Heart right ventricle (tissue), 16 donors: ENCODE measurements at regions not wholly inside any gene's neighbourhood (a gene's known extent, or its start where the extent isn't known, plus 50 kb on each side); places are given as distances from the start of the nearest gene placed in this dataset.

Experiments used
- ATAC-seq, 8 donors: fragments of 200-7000 bp; cut with Tn5 transposase; one replicate each; pipeline ENCODE4 v1.9.1; 2020; ENCODE audit warnings: mild to moderate bottlenecking in 8 of 8, moderate library complexity in 8 of 8, moderate number of reproducible peaks in 1 of 8
- DNase-seq, 2 donors: peaks; one replicate each; pipeline ENCODE4 v3.0.0-alpha.2; 2020
- H3K27ac ChIP-seq, 10 donors: fragments of 200-600 bp; sonication (generic) in 2 of 10; one replicate each; pipeline versions ENCODE4 v1.5.0 to v1.8.0; 2020 to 2022; ENCODE audit warnings: mild to moderate bottlenecking in 3 of 10
- H3K27me3 ChIP-seq, 7 donors: fragments of 200-600 bp; one replicate each; pipeline ENCODE4 v1.8.0; 2021 to 2022; ENCODE audit warnings: mild to moderate bottlenecking in 2 of 7
- H3K36me3 ChIP-seq, 9 donors: fragments of 200-600 bp; sonication (generic) in 1 of 9; one replicate each; pipeline versions ENCODE4 v1.5.0 to v1.8.0; 2020 to 2022; ENCODE audit warnings: mild to moderate bottlenecking in 2 of 9
- H3K4me1 ChIP-seq, 9 donors: fragments of 200-600 bp; sonication (generic) in 1 of 9; one replicate each; pipeline versions ENCODE4 v1.5.0 to v1.8.0; 2020 to 2022; ENCODE audit warnings: mild to moderate bottlenecking in 4 of 9
- H3K4me3 ChIP-seq, 10 donors: fragments of 200-600 bp; sonication (generic) in 2 of 10; one replicate each; pipeline versions ENCODE4 v1.5.0 to v1.8.0; 2020 to 2022; ENCODE audit warnings: mild to moderate bottlenecking in 7 of 10, moderate library complexity in 2 of 10
- H3K9me3 ChIP-seq, 11 donors: fragments of 200-600 bp in 10 of 11; sonication (generic) in 2 of 11; one replicate each; pipeline versions ENCODE4 v1.5.0 to v1.8.0; 2013 to 2022; ENCODE audit warnings: mild to moderate bottlenecking in 2 of 11, control low read depth in 1 of 11, moderate library complexity in 1 of 11
- CTCF ChIP-seq, 9 donors: fragments of 200-600 bp; sonication (generic) in 2 of 9; IDR thresholded peaks; one replicate each; pipeline versions ENCODE4 v1.5.0 to v1.8.0; 2021 to 2022; ENCODE audit warnings: antibody characterized with exemption in 9 of 9, mild to moderate bottlenecking in 5 of 9, moderate library complexity in 1 of 9
- WGBS, 2 donors: extraction: QIAGEN DNeasy Blood & Tissue Kit; methylation state at CpG; one replicate each; pipeline ENCODE4 v1.1.7; 2013; ENCODE audit warnings: inconsistent platforms in 1 of 2; 5-methylcytosine and 5-hydroxymethylcytosine counted together
- intact Hi-C, 10 donors: fragments of 100-400 bp; cut with DNase I; formaldehyde crosslinking; loops; one replicate each; pipeline versions ENCODE4 v1.11.1 to v1.14.2; 2022
- donor health status: Arrhythmogenic right ventricular cardiomyopathy.
- donor health status: ischemic (EF 13 %, LVEDD 7.1; RV severe dilation, severe dysfunction).
- donor health status: healthy with polysubstance abuse.
- donor health status: DM: no; HTN: yes; CAD: no.
- donor health status: DM: no; HTN: no; CAD: no.
- donor health status: ischemic (EF 25% LVEDD 6.9; RV normal size, moderate dysfunction).
- donor health status: ischemic (EF 25% LVEDD 5.7; RV mildly dilated, moderate dysfunction).
- donor health status: healthy.
- donor health status: DM: yes; HTN: yes; CAD: no.
- donor health status: Ischemic cardiomyopathy.
- donor health status: ischemic (EF 35%, LVEDD 5.7; RV mildly dilated, moderate dysfunction).
- donor health status: nonischemic (EF 11% LVEDD 7.7; RV severe dilation, severe dysfunction).
- donor health status: DM: yes; HTN: yes; CAD: no.
- donor health status: PGD.
- donor health status: ischemic (EF 29% LVEDD 5.4; RV normal size, mild dysfunction).
- donor health status: nonischemic (EF 23%, LVEDD 6.1; RV moderate dilation, normal function).

- no peak for ATAC-seq
- no peaks in the 10 kb centered on the region for H3K9me3 ChIP-seq
- no peak overlapping the region for H3K4me3 ChIP-seq
- no peaks in the 10 kb centered on the region for H3K27me3 ChIP-seq
- no peak overlapping the region for H3K27ac ChIP-seq
- TF ChIP-seq CTCF (IDR thresholded peaks at IDR 0.05), result no peak
- no peak for DNase-seq
- no peaks in the 10 kb centered on the region for H3K36me3 ChIP-seq
- peaks cover 4 to 52% (median 36%) of the 10 kb centered on the region in 9 donors for H3K4me1 ChIP-seq
- 92 to 95% methylated on average over 2 of the region's 2 CpGs for WGBS, 2 donors
- intact Hi-C loops, result loop anchor here in 1 of 10 donors (10.0 kb wide), 1 partner anchor 74 kb away; no protein-coding TSS in a partner anchor
Observed at GRCh38 chr13:97120346-97120745, 101.8 kb upstream of the MBNL2 start.

GRCh38 chr13:97120976-97121375 lies 101.2 kb upstream of the MBNL2 start:
- 98% methylated on average over 1 of the region's 1 CpG for WGBS, 2 donors
- ATAC-seq, result no peak
- no peak for TF ChIP-seq CTCF (IDR thresholded peaks at IDR 0.05)
- Histone ChIP-seq H3K27me3 (no peaks in the 10 kb centered on the region), H3K4me3 (no peak overlapping the region), H3K36me3 (no peaks in the 10 kb centered on the region), H3K4me1 (peaks cover 2 to 53% (median 36%) of the 10 kb centered on the region in 9 donors), H3K9me3 (no peaks in the 10 kb centered on the region), H3K27ac (no peak overlapping the region)
- DNase-seq, result no peak
- intact Hi-C loops, result loop anchor here in 1 of 10 donors (10.0 kb wide), 1 partner anchor 74 kb away; no protein-coding TSS in a partner anchor

- H3K27ac ChIP-seq, result no peak overlapping the region
- ATAC-seq, result no peak
- H3K4me3 ChIP-seq, result no peak overlapping the region
- no peaks in the 10 kb centered on the region for H3K36me3 ChIP-seq
- H3K27me3 ChIP-seq, result no peaks in the 10 kb centered on the region
- peaks cover 0 to 47% (median 30%) of the 10 kb centered on the region in 9 donors for H3K4me1 ChIP-seq
- intact Hi-C loops, result loop anchor here in 1 of 10 donors (10.0 kb wide), 1 partner anchor 73 kb away; no protein-coding TSS in a partner anchor
- no peak for TF ChIP-seq CTCF (IDR thresholded peaks at IDR 0.05)
- no peaks in the 10 kb centered on the region for H3K9me3 ChIP-seq
- no peak for DNase-seq
Observed at GRCh38 chr13:97121894-97122293, 100.2 kb upstream of the MBNL2 start.

- no peak overlapping the region for H3K4me3 ChIP-seq
- peaks cover 0 to 41% (median 26%) of the 10 kb centered on the region in 9 donors for H3K4me1 ChIP-seq
- no peaks in the 10 kb centered on the region for H3K36me3 ChIP-seq
- ATAC-seq (no peak), DNase-seq (no peak)
- 66 to 68% methylated on average over 4 of the region's 4 CpGs for WGBS, 2 donors
- no peaks in the 10 kb centered on the region for H3K9me3 ChIP-seq
- no peak for TF ChIP-seq CTCF (IDR thresholded peaks at IDR 0.05)
- intact Hi-C loops, result loop anchor here in 1 of 10 donors (10.0 kb wide), 1 partner anchor 72 kb away; no protein-coding TSS in a partner anchor
- H3K27ac ChIP-seq, result no peak overlapping the region
- H3K27me3 ChIP-seq, result no peaks in the 10 kb centered on the region
Observed at GRCh38 chr13:97122381-97122996, 99.6 kb upstream of the MBNL2 start.
